ENCODE measurements at regions not wholly inside any gene's neighbourhood (a gene's known extent, or its start where the extent isn't known, plus 50 kb on each side); places are given as distances from the start of the nearest gene placed in this dataset.

DNA sequence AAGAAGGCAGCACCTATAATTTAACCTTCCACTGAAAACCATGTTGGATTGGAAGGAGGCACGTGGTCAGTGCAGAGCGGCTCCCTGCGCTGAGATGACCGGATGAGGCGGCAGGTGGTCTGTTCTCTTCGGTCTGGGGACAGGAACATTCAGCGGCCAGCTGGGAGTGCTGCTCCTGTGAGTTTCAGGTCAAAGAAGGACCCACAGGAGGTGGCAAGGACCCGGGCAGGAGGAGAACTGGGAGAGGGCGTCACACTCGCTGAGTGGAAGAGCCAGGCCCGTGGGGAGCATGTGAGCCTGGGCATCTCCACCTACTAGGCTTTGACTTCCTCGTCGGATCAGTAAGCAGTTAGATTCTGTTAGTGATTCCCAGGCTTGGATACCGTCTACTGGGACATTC is 113.4 kb upstream of the SHH start:
- no peak for DNase-seq (ENCODE audit: low read depth)
- in situ Hi-C loops (cut with HindIII; ENCODE audit: low sequenced_read_pairs): no loop called here
- TF ChIP-seq, protein P1, sequence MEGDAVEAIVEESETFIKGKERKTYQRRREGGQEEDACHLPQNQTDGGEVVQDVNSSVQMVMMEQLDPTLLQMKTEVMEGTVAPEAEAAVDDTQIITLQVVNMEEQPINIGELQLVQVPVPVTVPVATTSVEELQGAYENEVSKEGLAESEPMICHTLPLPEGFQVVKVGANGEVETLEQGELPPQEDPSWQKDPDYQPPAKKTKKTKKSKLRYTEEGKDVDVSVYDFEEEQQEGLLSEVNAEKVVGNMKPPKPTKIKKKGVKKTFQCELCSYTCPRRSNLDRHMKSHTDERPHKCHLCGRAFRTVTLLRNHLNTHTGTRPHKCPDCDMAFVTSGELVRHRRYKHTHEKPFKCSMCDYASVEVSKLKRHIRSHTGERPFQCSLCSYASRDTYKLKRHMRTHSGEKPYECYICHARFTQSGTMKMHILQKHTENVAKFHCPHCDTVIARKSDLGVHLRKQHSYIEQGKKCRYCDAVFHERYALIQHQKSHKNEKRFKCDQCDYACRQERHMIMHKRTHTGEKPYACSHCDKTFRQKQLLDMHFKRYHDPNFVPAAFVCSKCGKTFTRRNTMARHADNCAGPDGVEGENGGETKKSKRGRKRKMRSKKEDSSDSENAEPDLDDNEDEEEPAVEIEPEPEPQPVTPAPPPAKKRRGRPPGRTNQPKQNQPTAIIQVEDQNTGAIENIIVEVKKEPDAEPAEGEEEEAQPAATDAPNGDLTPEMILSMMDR (IDR thresholded peaks at IDR 0.05; ENCODE audit: low read depth, low read length, missing control alignments): no peak
- no peak overlapping the region for H3K4me3 ChIP-seq (ENCODE audit: low read depth, low read length)

DNA sequence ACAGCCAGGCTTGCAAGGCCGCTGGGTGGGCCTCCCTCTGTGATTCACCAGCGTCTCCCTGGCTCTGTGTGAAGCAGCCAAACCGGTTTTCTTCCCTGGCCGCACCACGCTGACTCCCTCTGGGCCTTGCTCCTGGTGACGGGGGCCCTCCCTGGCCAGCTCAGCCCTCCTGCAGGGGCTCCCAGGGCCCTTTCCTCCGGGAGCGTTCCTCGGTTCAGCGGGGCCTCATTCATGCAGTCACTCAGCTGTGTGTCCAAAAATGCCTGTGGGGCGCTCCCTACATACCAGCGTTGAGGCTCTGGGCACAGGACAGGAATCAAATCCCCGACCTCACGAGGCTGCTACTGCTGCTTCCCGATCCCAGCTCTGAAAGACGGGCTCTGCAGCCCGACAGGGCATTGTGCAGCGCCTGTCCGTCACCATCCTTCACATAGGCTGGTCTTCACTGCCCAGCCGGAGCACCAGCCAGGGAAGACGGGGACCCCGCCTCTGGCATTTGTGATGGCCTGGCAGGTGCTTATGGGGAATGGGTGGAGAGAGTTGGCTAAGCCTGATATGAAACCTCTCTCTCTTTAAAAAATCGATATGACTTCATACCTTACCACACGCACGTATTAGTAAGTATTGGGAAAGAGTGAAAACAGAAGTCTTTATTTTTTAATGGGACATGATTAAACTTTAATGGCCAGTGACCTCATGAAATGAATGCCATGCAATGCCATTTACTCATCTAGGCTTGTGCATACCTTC is 110.0 kb upstream of the SHH start:
- no peak overlapping the region for H3K4me3 ChIP-seq (ENCODE audit: low read depth, low read length)
- no peak for DNase-seq (ENCODE audit: low read depth)
- TF ChIP-seq, protein P1 (IDR thresholded peaks at IDR 0.05; ENCODE audit: low read depth, low read length, missing control alignments): no peak
- in situ Hi-C loops (cut with HindIII; ENCODE audit: low sequenced_read_pairs): no loop called here

DNA sequence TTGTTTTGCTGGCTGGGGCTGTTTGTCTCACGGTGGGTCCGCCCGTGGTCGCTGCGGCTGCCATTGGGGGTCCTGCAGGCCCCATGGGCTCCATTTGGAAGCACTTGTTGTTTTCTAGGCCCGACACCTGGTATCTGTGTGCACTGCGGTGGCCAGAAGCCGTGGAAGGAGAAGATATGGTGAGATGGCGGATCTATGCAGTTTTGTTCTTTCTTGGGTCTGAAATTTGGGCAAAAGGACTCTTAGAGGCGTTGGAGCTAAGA is 109.5 kb upstream of the SHH start:
- no peak overlapping the region for H3K4me3 ChIP-seq (ENCODE audit: low read depth, low read length)
- TF ChIP-seq, protein P1 (IDR thresholded peaks at IDR 0.05; ENCODE audit: low read depth, low read length, missing control alignments): no peak
- in situ Hi-C loops (cut with HindIII; ENCODE audit: low sequenced_read_pairs): no loop called here
- DNase-seq (ENCODE audit: low read depth): no peak

DNA sequence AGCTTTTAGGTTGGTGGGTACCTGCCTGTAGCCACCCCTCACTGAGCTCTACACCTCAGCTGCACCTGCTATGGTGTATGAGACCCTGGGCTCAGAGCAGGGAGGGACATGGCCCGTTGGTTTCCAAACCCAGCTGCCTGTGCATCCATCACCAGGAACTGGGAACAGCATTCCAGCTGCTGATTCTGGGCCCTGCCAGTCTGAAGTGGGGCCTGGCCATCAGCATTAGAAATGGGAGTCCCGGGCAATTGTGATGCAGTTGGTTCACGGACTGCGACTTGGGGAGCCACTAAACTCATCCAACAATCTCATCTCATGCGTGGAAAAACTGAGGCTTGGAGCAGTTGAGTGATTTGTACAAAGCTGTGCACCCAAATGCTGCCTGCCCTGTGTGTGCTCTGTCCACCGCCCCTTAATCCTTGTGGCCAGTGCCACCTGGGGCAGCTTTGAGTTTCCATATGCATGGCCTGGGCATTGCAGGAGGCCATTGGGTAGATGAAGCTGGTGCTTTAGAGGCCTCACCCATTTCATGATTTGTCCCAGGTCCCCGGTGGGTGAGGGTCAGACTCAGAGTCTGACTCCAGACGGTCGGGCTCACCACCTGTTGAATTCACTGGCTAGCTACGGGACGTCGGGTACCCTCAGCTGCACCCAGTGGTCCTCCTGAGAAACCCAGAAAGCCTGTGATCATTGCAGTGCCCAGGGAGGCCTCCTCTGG is 109.0 kb upstream of the SHH start:
- no peak for DNase-seq (ENCODE audit: low read depth)
- TF ChIP-seq, protein P1 (IDR thresholded peaks at IDR 0.05; ENCODE audit: low read depth, low read length, missing control alignments): no peak
- in situ Hi-C loops (cut with HindIII; ENCODE audit: low sequenced_read_pairs): no loop called here
- H3K4me3 ChIP-seq (ENCODE audit: low read depth, low read length): no peak overlapping the region

DNA sequence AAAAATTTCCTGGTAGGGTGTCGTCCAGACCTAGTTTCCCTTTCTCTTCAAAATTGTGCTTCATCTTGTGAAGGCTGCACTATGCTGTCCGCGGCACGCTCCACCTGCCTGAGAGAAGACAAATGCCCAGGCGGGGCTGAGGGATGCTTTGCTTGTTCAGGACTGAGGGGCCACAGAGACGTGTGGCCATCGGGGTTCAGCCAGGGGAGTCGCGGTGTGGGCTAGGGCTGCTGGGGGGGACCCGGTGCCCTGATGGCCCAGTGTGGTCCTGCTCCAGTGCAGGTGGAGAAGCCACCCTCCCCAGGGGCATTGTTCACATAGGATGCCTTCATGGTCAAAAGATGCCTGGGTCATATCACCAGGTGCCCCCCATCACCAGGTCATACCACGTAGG is 107.8 kb upstream of the SHH start:
- DNase-seq (ENCODE audit: low read depth): no peak
- TF ChIP-seq, protein P1 (IDR thresholded peaks at IDR 0.05; ENCODE audit: low read depth, low read length, missing control alignments): no peak
- no peak overlapping the region for H3K4me3 ChIP-seq (ENCODE audit: low read depth, low read length)
- in situ Hi-C loops (cut with HindIII; ENCODE audit: low sequenced_read_pairs): no loop called here

DNA sequence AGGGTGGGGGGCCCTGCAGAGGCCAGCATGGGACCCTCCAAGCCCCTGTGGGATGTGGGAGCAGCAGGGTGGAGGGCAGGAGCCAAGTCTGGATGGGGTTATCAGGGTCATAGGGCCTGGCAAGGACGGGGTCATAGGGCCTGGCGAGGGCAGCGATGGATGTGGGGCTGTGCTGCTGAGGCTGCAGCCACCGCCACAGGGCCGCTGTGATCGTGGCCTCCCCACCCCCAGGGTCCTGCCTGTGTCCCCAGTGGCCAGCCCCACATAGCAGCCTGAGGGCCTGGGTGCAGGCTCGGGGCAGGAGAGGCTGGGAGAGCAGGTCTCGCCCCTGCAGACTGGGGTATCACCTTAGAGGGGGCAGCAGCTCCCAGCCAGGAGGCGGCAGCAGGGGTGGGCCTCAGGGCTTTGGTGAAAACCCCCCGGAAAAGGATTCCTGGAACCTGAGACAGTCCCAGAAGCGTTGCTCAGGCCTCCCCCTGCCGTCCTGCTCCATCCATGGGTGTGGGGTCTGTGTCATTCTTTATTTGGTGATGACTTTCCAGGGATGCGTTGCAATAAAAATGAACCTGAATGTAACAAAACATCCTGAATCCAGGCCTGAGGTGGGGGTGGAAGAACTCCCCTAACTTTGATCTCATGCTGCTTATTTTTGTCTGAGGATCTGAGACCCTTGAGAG is 107.3 kb upstream of the SHH start:
- TF ChIP-seq, protein P1 (IDR thresholded peaks at IDR 0.05; ENCODE audit: low read depth, low read length, missing control alignments): no peak
- in situ Hi-C loops (cut with HindIII; ENCODE audit: low sequenced_read_pairs): no loop called here
- H3K4me3 ChIP-seq (ENCODE audit: low read depth, low read length): no peak overlapping the region
- DNase-seq (ENCODE audit: low read depth): no peak

All from astrocyte of the cerebellum (primary cell).